ENCODE measurements at regions not wholly inside any gene's neighbourhood (a gene's known extent, or its start where the extent isn't known, plus 50 kb on each side); places are given as distances from the start of the nearest gene placed in this dataset.

DNA sequence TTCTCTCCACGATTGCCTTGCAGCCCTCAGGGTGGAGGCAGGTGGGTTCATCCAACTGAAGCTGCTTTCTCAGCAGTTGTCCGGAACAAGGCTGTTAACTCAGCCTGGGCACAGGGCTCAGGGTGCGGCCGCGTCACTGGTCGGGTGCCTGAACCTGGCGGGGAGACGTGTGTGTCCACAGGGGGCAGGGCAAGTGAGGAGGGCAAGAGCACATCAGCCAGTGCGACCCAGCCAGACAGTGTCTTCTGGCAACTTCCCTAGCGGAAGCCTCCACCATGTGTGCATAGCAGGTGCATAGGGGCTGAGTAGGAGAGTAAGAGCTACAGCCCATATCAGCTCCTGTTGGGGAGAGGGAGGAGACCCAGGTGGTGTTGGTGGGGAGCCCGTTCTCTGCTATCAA is 150.4 kb upstream of the THRB start:
- DNase-seq = no peak

DNA sequence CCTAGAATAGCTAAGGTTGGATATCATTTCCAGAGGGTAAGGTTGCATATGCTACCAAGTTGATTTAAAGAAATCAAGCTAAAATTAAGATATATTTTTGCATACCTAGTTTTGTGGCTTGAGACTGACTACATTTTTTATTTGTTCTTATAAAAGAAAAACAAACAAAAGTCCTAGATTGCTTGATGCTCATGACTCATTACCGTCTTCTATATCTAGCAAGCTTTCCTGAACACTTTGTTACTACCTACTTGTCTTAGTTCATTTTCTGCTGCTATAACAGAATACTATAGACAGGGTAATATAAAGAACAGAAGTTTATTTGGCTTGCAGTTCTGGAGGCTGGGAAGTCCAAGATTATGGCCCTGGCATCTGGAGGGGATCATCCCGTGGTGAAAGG is 152.1 kb upstream of the THRB start:
- no peak for DNase-seq

DNA sequence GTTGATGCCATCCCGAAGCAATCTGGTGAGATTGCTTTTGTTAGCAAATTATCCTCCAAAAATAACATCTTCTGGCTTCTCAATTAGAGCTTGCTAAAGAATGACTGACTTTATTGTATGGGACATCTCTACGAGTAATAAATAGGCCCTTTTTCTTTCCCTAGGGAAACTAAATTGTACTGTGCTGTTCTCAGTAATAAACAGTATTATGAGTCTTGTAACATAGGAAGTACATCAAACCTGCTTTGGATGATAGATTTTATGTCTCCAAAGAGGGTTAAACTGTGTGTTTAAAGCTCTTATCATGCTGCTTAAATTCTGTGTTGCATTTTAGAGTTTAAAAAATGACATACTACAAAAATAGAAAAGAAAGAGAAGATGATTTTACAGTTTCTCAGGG is 153.4 kb upstream of the THRB start:
- DNase-seq = no peak

DNA sequence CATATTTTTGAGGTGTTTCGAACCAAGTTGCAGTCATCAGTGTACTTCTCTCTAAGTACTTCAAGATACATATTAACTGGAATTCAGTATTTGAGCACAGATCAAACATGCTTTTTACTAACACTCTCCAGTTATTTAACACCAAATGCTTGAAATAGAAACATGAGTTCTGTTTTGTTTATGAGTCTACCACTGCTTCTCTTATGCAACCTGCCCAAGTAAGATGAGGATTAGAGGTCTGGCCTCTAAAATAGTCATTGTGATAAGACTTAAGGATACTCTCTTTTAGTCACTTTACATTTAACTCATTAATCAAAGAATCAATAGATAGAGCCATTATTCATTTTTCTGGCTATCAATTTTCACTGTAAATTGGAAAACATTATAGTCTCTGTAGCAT is 156.2 kb upstream of the THRB start:
- no peak for DNase-seq

DNA sequence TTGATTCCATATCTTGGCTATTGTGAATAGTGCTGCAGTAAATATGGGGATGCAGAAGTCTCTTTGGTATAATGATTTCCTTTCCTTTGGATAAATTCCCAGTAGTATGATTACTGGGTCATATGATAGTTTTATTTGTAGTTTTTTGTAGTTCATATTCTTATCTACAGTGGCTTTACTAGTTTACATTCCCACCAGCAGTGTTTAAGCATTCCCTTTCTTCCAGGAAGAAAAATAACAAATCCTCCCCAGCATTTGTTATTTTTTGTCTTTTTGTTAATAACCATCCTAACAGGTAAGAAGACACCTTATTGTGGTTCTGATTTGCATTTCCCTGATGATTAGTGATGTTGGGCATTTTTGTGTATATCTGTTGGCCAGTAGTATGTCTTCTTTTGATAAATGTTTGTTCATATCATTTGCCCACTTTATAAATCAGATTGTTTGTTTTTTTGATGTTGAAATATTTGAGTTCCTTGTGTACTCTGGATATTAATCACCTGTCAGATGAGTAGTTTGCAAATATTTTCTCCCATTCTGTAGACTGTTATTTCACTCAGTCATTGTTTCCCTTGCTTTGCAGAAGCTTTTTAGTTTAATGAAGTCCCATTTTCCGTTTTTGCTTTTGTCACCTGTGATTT is 163.3 kb upstream of the THRB start:
- DNase-seq = no peak

DNA sequence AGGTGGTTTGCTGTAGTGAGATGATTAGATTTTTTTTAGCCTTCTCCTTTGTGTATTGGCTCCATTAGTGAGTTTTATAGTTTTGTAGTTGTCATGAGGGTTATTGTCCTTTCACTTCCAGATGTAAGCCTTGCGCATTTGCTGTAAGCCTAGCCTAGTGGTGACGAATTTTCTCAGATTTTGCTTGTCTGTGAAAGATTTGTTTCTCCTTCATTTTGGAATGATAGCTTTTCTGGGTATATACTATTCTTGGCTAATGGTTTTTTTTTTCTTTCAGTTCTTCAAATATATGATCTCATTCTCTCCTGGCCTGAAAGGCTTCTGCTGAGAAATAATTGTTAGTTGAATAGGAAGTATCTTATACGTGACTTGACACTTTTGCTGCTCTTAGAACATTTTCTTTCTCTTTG is 166.5 kb upstream of the THRB start:
- no peak for DNase-seq

DNA sequence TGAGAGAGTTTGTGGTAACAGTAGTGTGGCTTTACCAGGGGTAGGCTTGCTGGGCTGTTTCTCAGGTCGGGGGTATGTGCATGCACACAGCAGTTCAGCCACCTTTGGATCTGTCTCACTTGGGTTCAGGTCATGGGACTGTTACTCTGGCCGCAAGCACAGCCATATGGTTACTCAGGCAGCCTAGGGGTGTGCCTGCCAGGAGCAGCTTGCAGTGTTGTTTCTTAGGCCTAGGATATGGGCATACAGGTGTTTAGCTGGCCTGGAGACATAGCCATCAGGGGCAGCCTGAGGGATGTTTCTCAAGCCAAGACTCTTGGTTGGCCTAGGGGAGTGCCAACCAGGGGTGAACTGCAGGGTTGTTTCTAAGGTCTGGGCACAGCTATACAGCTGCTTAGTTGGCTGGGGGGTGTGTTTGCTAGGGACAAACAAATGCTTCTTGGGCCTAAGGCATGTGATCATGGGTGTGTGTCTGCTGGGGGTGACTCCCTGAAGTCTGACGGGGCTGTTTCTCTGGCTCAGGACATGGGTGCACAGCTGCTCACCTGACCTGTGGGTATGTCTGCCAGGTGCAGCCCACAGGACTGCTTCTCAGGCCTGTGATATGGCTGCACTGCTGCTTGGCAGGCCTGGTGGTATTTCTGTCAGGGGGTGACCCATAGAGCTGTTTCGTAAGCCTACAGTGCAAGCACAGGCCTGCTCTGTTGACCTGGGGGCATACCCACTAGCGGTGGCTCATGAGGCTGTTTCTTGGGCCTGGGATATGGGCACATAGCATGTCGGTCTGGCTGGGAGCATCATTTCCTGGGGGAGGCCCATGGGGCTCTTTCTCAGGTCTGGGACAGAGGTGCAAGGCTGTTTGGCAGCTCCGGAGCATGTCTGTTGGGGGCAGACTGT is 168.0 kb upstream of the THRB start:
- no peak for DNase-seq

DNA sequence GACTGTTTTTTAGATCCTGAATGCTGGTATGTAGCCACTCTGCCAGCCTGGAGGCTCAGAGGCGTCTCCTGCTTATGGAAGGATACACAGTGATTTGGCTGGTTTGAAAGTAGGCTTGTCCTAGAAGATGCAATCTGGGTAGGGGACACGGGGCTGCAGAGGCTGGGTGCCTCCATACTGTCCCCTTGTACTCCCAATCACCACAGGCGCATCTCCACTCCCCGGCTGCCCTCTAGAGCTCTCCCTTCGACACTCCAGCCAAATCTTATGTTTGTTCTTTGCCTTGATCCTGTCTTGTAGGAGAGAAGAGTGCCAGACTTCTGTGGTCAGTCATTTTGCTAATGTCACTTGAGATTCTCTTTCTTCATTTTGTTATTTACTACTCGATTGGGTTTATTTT is 168.8 kb upstream of the THRB start:
- DNase-seq = no peak

DNA sequence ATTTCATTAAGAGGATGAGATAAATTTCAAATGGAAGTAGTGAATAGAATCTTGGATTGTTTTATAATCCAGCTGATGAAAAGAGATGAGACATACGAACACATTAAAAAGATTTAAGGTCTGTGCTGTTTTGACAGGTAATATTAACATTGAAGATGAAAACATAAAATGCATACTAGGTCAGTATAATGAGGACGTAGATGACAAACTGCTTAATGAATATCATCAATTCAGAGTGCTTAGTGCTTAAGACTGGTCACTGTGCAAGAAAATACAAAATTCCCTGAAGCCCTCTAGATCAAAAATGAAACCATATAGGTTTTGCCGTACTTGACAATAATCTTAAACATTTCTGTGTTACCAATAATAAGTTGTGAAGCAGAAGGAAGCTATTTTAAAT is 173.4 kb upstream of the THRB start:
- DNase-seq = no peak

DNA sequence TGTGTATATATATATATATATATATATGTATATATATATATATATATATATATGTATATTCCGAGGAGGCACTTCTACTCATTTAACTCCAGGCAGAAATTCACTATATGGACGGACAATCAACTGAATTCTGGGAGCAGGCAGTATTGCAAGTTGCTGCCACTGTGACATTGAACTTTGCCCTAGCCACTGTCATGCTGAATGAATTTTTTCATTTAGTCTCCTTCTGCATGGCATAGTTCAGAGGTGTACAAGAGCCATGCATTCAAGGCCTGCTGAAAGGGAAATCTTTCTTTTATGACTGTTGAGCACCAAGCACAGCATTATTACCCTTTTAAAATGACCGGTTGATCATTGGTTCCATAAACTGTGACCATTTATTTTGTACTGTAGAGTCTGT is 176.2 kb upstream of the THRB start:
- DNase-seq = no peak

DNA sequence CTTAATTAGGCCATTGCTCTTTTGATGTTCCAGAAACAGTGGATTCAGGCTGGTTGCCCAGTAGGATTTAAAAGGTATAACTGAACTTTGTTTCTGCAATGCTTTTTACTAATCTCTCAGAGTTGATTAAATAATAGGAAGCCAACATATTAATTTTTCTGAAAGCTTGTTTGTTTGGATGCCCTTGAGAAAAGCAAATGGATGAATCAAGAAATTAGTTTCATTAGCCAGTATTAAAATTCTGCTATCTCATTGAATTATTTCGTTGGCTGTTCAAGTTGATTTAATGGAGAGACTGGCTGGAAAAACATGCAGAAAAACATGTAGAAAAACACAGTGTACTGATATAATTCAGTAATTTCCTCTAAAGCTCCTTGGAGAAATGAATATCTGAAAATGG is 178.9 kb upstream of the THRB start:
- no peak for DNase-seq

DNA sequence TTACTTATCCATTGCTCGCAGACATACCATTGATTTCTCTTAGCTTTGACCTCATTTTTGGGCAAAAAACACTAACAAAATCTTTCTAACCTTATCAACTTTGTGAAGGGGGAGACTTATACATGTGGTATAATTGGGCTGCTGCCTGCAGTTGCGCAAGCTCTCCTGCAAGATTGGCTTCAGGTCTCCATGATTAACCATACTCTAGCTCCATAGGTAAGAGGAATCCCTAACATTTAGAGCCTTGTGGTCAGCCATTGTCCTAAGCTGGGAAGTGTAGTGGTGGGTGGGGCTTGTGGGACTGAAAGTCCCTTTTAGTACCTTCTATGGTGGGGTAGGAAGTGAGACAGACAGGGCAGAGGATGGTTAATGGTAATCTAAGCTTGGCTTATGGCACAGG is 179.6 kb upstream of the THRB start:
- no peak for DNase-seq

DNA sequence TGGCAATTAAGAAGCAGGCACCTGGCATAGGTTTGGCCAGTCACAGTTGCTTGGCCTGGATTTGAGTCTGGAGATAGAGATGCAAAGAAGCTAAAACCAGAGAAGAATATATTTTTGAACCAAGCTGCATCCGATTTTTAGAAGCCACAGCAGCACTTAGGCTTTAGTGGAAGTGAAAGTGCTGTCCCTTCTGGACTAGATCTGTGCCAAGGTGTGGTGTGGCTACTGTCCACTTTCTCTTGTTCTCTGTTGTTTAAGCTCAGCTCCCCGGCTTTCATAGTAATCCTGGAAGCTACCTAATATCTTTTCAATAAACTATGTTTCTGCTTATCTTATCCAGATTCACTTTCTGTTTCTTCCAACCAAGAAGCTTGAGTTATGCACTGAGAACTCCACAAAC is 183.4 kb upstream of the THRB start:
- no peak for DNase-seq

DNA sequence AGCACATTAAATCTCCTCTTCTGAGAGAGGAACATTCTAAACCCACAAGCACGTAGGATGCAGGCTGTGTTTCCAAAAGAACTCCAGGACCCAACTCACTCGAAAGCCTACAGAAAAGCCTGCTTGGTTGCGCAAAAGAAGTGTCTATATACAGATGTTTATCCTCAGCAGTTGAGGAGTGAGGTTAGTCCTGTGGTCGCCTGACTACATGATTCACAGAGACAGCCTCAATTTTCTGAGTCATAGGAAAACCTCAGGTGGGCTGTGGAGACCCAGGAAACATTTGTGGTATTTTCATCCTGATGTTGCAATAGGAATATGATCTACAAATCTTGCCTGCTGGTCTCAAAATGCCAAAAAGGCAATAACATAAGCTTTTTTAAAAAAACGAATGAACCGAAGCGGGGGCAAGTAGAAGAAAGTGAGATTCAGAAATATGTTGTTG is 183.8 kb upstream of the THRB start:
- DNase-seq = no peak

DNA sequence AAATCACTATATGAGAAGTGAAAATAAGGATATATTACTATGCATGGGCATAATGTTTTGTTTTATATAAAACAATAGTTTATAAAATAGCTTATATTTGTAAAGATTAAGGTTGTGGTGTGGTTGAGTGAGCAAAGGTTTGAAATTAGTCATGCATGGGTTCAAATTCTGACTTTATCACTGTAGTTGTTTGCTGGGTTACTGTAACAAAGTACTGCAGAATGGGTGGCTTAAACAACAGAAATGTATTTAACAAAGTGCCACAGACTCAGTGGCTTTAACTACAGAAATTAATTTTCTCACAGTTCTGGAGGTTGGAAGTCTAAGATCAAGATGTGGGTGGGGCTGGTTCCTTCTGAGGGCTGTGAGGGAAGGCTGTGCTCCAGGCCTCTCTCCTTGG is 184.8 kb upstream of the THRB start:
- DNase-seq = no peak

DNA sequence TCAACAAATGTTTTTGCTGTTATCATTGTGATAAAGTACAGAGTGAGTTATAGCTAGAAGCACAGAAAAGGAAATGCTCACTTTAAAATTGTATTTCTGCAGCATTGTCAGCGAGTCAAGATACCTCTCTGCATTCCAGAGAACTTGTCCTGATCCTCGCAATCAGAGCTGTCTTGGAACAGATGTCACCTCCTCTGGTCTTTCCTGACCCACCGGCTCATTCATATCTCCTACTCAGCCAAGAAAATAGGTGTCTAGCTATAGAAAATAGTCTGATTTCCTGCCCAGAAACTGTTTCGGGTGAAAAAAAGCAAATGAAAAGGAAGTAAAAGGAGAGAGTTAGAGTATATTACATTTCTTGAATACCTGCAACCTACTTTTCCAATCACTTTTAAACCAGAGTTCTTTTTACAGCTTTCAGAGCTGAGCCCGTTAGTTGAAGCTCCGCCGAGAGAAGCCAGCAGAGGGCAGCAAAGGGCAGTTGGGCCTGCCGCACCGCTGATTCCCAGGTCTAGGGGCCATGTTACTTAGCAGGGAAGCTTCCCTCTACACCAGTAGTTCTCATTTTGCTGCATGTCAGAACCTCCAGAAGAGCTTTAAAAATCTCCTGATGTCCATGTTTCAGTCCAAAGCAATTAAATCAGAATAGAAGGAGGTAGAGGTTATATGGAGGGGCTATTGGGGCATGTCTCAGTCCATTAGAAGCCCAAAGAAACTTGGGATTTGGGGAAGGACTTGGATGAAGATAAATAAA is 185.7 kb upstream of the THRB start:
- peak; percentile 30 for DNase-seq

DNA sequence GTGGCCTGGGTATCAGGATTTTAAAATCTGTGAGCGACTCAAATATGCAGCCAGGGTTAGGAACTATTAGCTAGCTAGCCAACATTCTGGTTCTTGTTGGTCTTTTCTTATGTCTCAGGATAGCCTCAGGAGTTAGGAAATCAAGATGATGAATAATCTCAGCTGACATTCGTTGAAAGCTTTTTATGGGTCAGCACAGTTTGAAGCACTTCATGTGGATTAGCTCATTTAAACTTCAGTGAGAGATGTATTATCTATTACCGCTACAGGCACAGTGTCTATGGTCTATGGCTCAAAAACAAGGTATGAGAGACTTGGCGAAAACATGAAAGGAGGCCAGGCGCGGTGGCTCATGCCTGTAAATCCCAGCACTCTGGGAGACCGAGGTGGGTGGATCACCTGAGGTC is 187.5 kb upstream of the THRB start:
- no peak for DNase-seq

DNA sequence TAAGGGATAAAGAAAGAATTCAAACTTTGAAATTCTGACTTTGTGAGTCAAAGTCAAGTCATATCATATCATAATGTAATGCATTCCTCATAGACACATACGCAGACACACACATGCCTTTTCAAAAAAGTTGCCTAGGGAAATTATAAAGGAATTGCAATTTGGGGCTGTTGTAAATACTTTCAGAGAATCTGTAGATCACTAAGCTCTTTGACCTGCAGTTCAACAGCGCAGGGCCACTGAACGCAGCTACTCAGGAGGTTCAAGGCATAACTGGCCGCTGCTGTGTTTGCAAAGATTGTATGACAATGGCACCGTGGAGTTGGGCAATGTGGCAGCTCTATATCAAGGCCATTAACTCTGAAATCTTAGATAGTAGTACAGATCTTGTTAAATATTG is 188.4 kb upstream of the THRB start:
- DNase-seq = no peak

DNA sequence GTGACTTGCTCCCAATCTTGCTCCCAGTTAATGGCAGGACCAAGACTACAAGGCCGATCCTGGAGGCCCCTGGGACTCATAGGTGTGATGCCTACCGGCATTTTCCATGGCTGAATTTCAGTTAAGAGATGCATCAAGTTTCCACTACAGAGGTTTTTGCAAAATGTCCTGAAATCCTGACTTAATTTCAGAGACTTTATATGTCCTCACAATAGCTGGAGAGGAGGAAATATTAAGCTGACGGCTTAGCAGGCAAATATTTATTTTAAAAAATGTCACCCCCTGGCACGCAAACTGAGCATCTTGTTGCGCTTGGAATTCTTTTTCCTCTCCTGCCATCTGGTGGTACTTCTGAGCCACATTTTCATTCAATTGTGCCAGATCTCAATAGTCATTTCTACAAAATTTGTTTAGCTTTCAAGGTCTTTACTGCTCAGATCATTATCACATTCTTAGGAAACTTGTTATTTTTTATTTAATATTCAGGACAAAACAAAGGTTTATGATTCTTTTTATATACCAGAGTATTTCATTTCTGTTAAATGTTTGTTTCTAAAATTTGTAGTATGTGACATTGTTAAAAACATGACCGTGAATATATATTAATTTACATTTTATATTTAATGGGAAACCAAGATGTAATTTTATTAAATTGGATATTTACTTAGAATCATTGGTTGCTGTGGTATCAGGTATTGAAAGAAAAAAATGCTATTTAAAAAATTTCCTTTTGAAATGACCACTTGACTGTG is 189.2 kb upstream of the THRB start:
- no peak for DNase-seq

DNA sequence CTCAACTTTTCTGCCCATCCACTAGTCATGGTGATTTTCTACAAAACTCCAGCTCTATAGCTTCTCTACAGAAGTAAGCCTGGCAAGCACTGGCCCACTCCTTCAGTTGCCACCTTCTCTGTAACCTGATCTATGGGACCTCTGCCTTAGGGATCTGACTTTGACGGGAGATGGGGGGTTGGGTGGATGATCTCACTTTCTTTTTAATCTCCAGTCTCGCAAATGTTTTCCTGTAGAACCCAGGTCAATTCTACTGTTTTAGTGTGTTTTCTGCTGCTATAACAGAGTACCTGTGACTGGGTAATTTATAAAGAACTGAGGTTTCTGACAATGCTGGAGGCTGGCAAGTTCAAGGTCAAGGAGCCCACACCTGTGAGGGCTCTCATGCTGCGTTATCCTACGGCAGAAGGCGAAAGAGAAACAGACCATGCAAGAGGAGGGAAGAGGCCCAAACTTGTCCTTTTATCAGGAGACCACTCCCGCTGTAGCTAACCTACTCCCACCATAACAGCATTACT is 189.9 kb upstream of the THRB start:
- no peak for DNase-seq

DNA sequence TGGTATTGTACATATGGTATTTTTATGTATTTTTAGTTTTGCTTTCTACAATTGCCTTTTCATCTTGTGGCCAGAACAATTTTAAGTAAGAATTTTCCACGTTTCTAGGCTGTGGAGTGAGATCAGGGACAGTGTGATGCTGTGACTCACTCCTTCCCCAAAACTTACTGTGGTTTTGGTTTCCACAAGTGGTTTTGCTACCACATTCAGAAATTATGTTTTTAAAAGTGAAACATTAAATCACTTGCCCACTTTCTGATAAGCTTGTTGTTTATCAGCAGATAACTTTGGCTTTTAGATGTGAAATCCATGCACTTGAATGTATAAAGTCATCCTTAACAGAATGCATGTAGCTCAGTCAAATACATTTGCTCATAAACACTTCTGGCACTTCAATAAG is 192.2 kb upstream of the THRB start:
- DNase-seq = no peak

DNA sequence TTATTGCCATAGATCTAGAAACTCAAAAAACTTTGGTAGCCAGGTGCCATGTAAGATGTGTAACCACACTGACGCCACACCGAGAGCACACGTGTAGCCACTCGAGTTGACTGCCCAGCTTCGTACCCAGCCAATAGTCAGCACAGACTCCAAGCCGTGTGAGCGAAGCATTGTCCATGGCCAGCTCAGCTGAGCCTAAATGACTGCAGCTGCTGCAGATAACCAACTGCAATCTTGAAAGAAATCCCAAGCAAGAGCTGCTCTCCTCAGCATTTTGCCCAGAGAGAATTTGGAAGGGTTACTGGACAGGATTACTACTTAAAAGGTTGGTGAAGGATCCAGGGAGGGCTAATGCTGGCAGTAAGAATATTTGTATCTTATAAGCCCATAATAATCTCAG is 193.0 kb upstream of the THRB start:
- no peak for DNase-seq

Measured in activated naive CD4-positive, alpha-beta T cell treated with anti-CD3 and anti-CD28 coated beads, Interleukin-2, amount 50 U/mL, for 16 hours (primary cell).